ENCODE measurements at regions not wholly inside any gene's neighbourhood (a gene's known extent, or its start where the extent isn't known, plus 50 kb on each side); places are given as distances from the start of the nearest gene placed in this dataset.

GRCh38 chr12:30201301-30202160 lies 417.8 kb upstream of the TMTC1 start:
- dilution Hi-C loops (cut with HindIII; ENCODE audit: low sequenced_read_pairs, unreplicated experiment) (no loop called here), in situ Hi-C loops (cut with MboI; ENCODE audit: low sequenced_read_pairs) (no loop called here), intact Hi-C loops (cut with micrococcal nuclease) (no loop called here)
- no peak overlapping the region for H2BK15ac ChIP-seq (ENCODE audit: low read depth, low read length)
- no peak overlapping the region for H4K91ac ChIP-seq (ENCODE audit: insufficient read depth, low read depth, low read length)
- no peak overlapping the region for H2BK5ac ChIP-seq (ENCODE audit: low read depth, low read length, poor library complexity, severe bottlenecking)
- no peak overlapping the region for H2AFZ ChIP-seq (replicated peaks; ENCODE audit: low read length, poor library complexity)
- peaks cover 1% of the 10 kb centered on the region; the same call in 1 of the 2 replicates for H3K4me1 ChIP-seq (ENCODE audit: control insufficient read depth, insufficient read depth, low read length)
- no peaks in the 10 kb centered on the region for H3K79me1 ChIP-seq (ENCODE audit: low read depth in 1 of 2, low read length in 2 of 2)
- no CpG with 5 or more reads among the region's 55 CpGs for WGBS, 2 experiments (ENCODE audit: extremely low coverage in 2 of 2, insufficient read length in 1 of 2)
- H2BK20ac ChIP-seq (ENCODE audit: low read depth, low read length), result no peak overlapping the region
- no peaks in the 10 kb centered on the region for H3K9me1 ChIP-seq (ENCODE audit: insufficient read depth, low read length)
- H3K23ac ChIP-seq (ENCODE audit: low read depth, low read length), result no peak overlapping the region
- ChIA-PET POLR2A (ENCODE audit: unreplicated experiment) (no interaction called here), CTCF (no interaction called here)
- H2AK9ac ChIP-seq (replicated peaks; ENCODE audit: low read depth, low read length, poor library complexity), result no peak overlapping the region
- no peaks in the 10 kb centered on the region for H4K20me1 ChIP-seq (ENCODE audit: insufficient read depth, low read length)
- peak; percentile 35; the same call in 1 of the 2 replicates for ATAC-seq (ENCODE audit: low read depth)
- no peak overlapping the region for H3K9ac ChIP-seq (ENCODE audit: low read depth, low read length)
- no peak overlapping the region for H2BK120ac ChIP-seq (ENCODE audit: low read depth, low read length)
- TF ChIP-seq CTCF (conservative IDR thresholded peaks at IDR 0.05; ENCODE audit: low read depth, low read length), result 0 out of 2 replicates have a peak, but pooled peaks have one; percentile 3
- TF ChIP-seq MAZ (IDR thresholded peaks at IDR 0.05; ENCODE audit: borderline replicate concordance, low read depth, low read length), result no peak
- TF ChIP-seq RFX5 (IDR thresholded peaks at IDR 0.05; ENCODE audit: low read depth, low read length), result no peak
- TF ChIP-seq CHD1 (IDR thresholded peaks at IDR 0.05; ENCODE audit: low read depth, low read length), result no peak
- H3K27ac ChIP-seq (ENCODE audit: insufficient read depth, low read length), result no peak overlapping the region
- H2AK5ac ChIP-seq (ENCODE audit: low read depth, low read length), result no peak overlapping the region
- peaks cover 35% of the 10 kb centered on the region for H3K27me3 ChIP-seq (ENCODE audit: control insufficient read depth, insufficient read depth, low read length)
- H4K5ac ChIP-seq (ENCODE audit: low read depth, low read length), result no peak overlapping the region
- no peaks in the 10 kb centered on the region for H3K9me3 ChIP-seq (ENCODE audit: control insufficient read depth, insufficient read depth, low read length)
- DNase-seq, result no peak
- BruUV-seq (replicated peaks), result no TSS peak
- H3K18ac ChIP-seq (ENCODE audit: low read depth, low read length), result no peak overlapping the region
- H3K4me3 ChIP-seq (ENCODE audit: insufficient read depth, low read depth, low read length), result no peak overlapping the region
- no peak overlapping the region for H3K4ac ChIP-seq (ENCODE audit: low read depth, low read length)
- H3K4me2 ChIP-seq (ENCODE audit: low read depth, low read length), result peak overlapping the region; percentile 36; the same call in 1 of the 2 replicates
- no peak overlapping the region for H3K14ac ChIP-seq (replicated peaks; ENCODE audit: low read depth, low read length)
- H3K56ac ChIP-seq (ENCODE audit: extremely low read depth, insufficient read depth, low read length), result no peak overlapping the region
- no peak overlapping the region for H4K8ac ChIP-seq (ENCODE audit: low read depth in 2 of 2, low read length in 2 of 2)
- no peaks in the 10 kb centered on the region for H3K36me3 ChIP-seq (ENCODE audit: control insufficient read depth, insufficient read depth, low read length)
